ENCODE measurements at regions not wholly inside any gene's neighbourhood (a gene's known extent, or its start where the extent isn't known, plus 50 kb on each side); places are given as distances from the start of the nearest gene placed in this dataset.

DNA sequence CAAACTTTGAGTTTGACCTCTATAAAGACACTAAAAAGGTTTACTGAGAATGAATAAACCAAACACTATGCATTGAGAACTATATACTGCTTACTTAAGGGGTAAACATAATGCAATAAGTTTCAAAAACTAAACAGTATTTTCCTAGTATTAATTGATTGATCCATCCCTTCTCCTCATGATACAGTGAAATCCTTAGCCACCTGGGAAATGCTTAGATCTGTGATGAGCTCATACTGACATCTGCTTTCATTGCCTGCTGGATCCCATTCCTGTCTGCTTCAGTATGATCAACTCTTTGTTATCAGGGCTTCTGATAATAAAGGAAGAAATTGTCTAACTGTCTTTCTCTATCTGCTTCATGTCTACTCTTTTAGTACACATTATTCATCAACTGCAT is 74.9 kb upstream of the UBE2E3 start:
- TF ChIP-seq, protein P1, sequence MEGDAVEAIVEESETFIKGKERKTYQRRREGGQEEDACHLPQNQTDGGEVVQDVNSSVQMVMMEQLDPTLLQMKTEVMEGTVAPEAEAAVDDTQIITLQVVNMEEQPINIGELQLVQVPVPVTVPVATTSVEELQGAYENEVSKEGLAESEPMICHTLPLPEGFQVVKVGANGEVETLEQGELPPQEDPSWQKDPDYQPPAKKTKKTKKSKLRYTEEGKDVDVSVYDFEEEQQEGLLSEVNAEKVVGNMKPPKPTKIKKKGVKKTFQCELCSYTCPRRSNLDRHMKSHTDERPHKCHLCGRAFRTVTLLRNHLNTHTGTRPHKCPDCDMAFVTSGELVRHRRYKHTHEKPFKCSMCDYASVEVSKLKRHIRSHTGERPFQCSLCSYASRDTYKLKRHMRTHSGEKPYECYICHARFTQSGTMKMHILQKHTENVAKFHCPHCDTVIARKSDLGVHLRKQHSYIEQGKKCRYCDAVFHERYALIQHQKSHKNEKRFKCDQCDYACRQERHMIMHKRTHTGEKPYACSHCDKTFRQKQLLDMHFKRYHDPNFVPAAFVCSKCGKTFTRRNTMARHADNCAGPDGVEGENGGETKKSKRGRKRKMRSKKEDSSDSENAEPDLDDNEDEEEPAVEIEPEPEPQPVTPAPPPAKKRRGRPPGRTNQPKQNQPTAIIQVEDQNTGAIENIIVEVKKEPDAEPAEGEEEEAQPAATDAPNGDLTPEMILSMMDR (IDR thresholded peaks at IDR 0.05) = no peak
- no peak for TF ChIP-seq POLR2A (IDR thresholded peaks at IDR 0.05)
